B cell (primary cell): ENCODE measurements at regions not wholly inside any gene's neighbourhood (a gene's known extent, or its start where the extent isn't known, plus 50 kb on each side); places are given as distances from the start of the nearest gene placed in this dataset.

ENCODE experiments used
- CTCF ChIP-seq: fragments of 200-600 bp; IDR thresholded peaks from one replicate; pipeline ENCODE4 v1.8.0; 2022; ENCODE audit warnings: antibody characterized with exemption, mild to moderate bottlenecking
- EZH2 ChIP-seq: IDR thresholded peaks from 2 replicates; pipeline ENCODE4 v1.6.1; 2012; ENCODE audit warnings: borderline replicate concordance, low read depth, mild to moderate bottlenecking, moderate library complexity, low read length; ENCODE audit not compliant: insufficient read depth, poor library complexity, severe bottlenecking

GRCh38 chr2:75870651-75871137 lies 160.0 kb upstream of the GCFC2 start:
- TF ChIP-seq CTCF (no peak), EZH2 (no peak)
